Skin of body (tissue), 1 donor: ENCODE measurements at regions not wholly inside any gene's neighbourhood (a gene's known extent, or its start where the extent isn't known, plus 50 kb on each side); places are given as distances from the start of the nearest gene placed in this dataset.

Experiments
- DNase-seq: peaks from one replicate; lab custom pipeline; 2025; lab: John Stamatoyannopoulos, UW

- DNase-seq: no peak
Measured at GRCh38 chr2:225156853-225157451, 114.7 kb upstream of the DOCK10 start.

GRCh38 chr2:225140723-225141122 lies 98.5 kb upstream of the DOCK10 start:
- no peak for DNase-seq

GRCh38 chr2:225137971-225138370 lies 95.7 kb upstream of the DOCK10 start:
- DNase-seq: no peak

- no peak for DNase-seq
Measured at GRCh38 chr2:225136552-225136951, 94.3 kb upstream of the DOCK10 start.

- no peak for DNase-seq
Measured at GRCh38 chr2:225131898-225132297, 89.6 kb upstream of the DOCK10 start.

- no peak for DNase-seq
Measured at GRCh38 chr2:225130093-225130492, 87.8 kb upstream of the DOCK10 start.

GRCh38 chr2:225124311-225125017 lies 82.2 kb upstream of the DOCK10 start:
- no peak for DNase-seq

- peak; percentile 17 for DNase-seq
Measured at GRCh38 chr2:225122583-225123486, 80.6 kb upstream of the DOCK10 start.

GRCh38 chr2:225122007-225122406 lies 79.7 kb upstream of the DOCK10 start:
- no peak for DNase-seq

GRCh38 chr2:225120186-225120585 lies 77.9 kb upstream of the DOCK10 start:
- DNase-seq: no peak

GRCh38 chr2:225117051-225117716 lies 74.9 kb upstream of the DOCK10 start:
- no peak for DNase-seq

GRCh38 chr2:225114786-225115323 lies 72.6 kb upstream of the DOCK10 start:
- DNase-seq: no peak

- DNase-seq: peak; percentile 56
Measured at GRCh38 chr2:225113371-225114015, 71.2 kb upstream of the DOCK10 start.

- no peak for DNase-seq
Measured at GRCh38 chr2:225112362-225113126, 70.3 kb upstream of the DOCK10 start.

GRCh38 chr2:225108805-225109204 lies 66.5 kb upstream of the DOCK10 start:
- DNase-seq: no peak

GRCh38 chr2:225104971-225105370 lies 62.7 kb upstream of the DOCK10 start:
- DNase-seq: no peak

GRCh38 chr2:225104321-225104720 lies 62.1 kb upstream of the DOCK10 start:
- DNase-seq: no peak

- no peak for DNase-seq
Measured at GRCh38 chr2:225103737-225104141, 61.5 kb upstream of the DOCK10 start.

- no peak for DNase-seq
Measured at GRCh38 chr2:225100856-225101294, 58.6 kb upstream of the DOCK10 start.

- no peak for DNase-seq
Measured at GRCh38 chr2:225100269-225100668, 58.0 kb upstream of the DOCK10 start.
